ENCODE measurements at regions not wholly inside any gene's neighbourhood (a gene's known extent, or its start where the extent isn't known, plus 50 kb on each side); places are given as distances from the start of the nearest gene placed in this dataset.
"Not testable (repeated sequence)": the region's sequence is repeated elsewhere in the genome, so short reads cannot be mapped to it uniquely, and the experiment has no call there.

- H3K4me3 ChIP-seq; H3K4me1 ChIP-seq; ATAC-seq; H3K9me3 ChIP-seq; DNase-seq; H3K27ac ChIP-seq; intact Hi-C loops (cut with DNase I); H3K36me3 ChIP-seq: not testable (repeated sequence)
- peaks cover 0 to 12% (median 0%) of the 10 kb centered on the region in 9 donors for H3K27me3 ChIP-seq
- WGBS, 4 donors = 73 to 86% (median 82%) methylated on average over 6 of the region's 6 CpGs
Observed at GRCh38 chr7:97928844-97929243, 56.6 kb upstream of the ASNS start.

- Histone ChIP-seq H3K4me3 (peak overlapping the region; percentile 27 to 59 (median 48)), H3K27me3 (peaks cover 0 to 12% (median 0%) of the 10 kb centered on the region in 9 donors)
- H3K4me1 ChIP-seq; ATAC-seq; intact Hi-C loops (cut with DNase I); H3K9me3 ChIP-seq; H3K36me3 ChIP-seq; H3K27ac ChIP-seq: not testable (repeated sequence)
- TF ChIP-seq CTCF (IDR thresholded peaks at IDR 0.05) = peak; percentile 54 to 89 (median 80)
- WGBS, 4 donors = 1 to 32% (median 3%) methylated on average over 5 to 80 of the region's 80 CpGs
- peak; percentile 35 to 76 (median 43) for DNase-seq
Observed at GRCh38 chr7:97927790-97928748, 55.9 kb upstream of the ASNS start.
